ENCODE measurements at regions not wholly inside any gene's neighbourhood (a gene's known extent, or its start where the extent isn't known, plus 50 kb on each side); places are given as distances from the start of the nearest gene placed in this dataset.
A peak's percentile ranks its signal among the peaks of the same experiment; 100 is the strongest.

DNA sequence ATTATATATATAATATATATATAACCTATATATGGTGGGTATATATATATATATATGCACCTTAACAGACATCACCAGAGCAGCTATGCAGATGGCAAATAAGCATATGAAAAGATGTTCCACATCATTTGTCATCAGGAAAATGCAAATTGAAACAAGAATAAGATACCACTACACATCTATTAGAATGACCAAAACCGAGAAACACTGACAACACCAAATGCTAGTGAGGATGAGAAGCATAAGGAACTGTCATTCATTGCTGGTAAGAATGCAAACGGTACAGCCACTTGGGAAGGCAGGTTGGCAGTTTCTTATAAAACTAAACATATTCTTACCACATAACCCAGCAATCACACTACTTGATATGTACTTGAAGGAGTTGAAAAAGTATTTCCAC lies 219.8 kb upstream of the PRMT6 start:
- no peak for DNase-seq
- ATAC-seq (ENCODE audit: low FRiP score): no peak
- intact Hi-C loops (cut with DNase I): no loop called here
- no peaks in the 10 kb centered on the region for H3K27me3 ChIP-seq (ENCODE audit: control insufficient read depth in 1 of 2, insufficient read depth in 2 of 2, low read length in 1 of 2)
- H3K9me3 ChIP-seq (ENCODE audit: control insufficient read depth, low read length): no peaks in the 10 kb centered on the region
- H3K4me3 ChIP-seq (ENCODE audit: low read length in 2 of 2): no peak overlapping the region
- no peaks in the 10 kb centered on the region for H3K4me1 ChIP-seq (ENCODE audit: control insufficient read depth in 1 of 2, insufficient read depth in 2 of 2, low read length in 2 of 2)
- H3K36me3 ChIP-seq (ENCODE audit: control insufficient read depth in 1 of 2, insufficient read depth in 2 of 2, low read length in 1 of 2): no peaks in the 10 kb centered on the region
- no peak overlapping the region for H3K27ac ChIP-seq (ENCODE audit: low read depth in 1 of 2, low read length in 2 of 2)
- WGBS, 2 donors: 65 to 67% methylated on average over 2 of the region's 2 CpGs

DNA sequence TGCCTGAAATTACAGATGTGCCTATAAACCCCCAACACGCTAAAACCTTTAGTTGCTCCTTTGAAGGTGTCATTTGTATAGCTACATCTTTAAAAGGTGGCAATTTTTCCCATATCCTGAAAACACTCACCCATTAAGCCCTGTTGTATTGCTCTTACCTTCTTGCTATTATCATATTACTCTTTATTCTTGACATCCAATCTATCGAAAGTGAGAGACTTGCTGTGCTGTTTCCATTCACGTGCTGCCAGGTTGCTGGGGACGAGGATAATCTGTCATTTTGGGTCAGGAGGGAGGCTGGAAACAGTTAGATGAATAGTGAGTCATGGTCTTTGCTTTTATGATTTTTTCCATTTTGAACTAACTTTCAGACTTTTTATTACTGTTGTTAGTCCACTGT lies 213.0 kb upstream of the PRMT6 start:
- 34 to 48% methylated on average over 3 to 4 of the region's 4 CpGs for WGBS, 2 donors
- intact Hi-C loops (cut with DNase I): no loop called here
- H3K4me1 ChIP-seq (ENCODE audit: control insufficient read depth in 1 of 2, insufficient read depth in 2 of 2, low read length in 2 of 2): no peaks in the 10 kb centered on the region
- no peaks in the 10 kb centered on the region for H3K27me3 ChIP-seq (ENCODE audit: control insufficient read depth in 1 of 2, insufficient read depth in 2 of 2, low read length in 1 of 2)
- DNase-seq: no peak
- no peaks in the 10 kb centered on the region for H3K9me3 ChIP-seq (ENCODE audit: control insufficient read depth, low read length)
- no peak overlapping the region for H3K4me3 ChIP-seq (ENCODE audit: low read length in 2 of 2)
- no peak for ATAC-seq (ENCODE audit: low FRiP score)
- no peaks in the 10 kb centered on the region for H3K36me3 ChIP-seq (ENCODE audit: control insufficient read depth in 1 of 2, insufficient read depth in 2 of 2, low read length in 1 of 2)
- no peak overlapping the region for H3K27ac ChIP-seq (ENCODE audit: low read depth in 1 of 2, low read length in 2 of 2)

DNA sequence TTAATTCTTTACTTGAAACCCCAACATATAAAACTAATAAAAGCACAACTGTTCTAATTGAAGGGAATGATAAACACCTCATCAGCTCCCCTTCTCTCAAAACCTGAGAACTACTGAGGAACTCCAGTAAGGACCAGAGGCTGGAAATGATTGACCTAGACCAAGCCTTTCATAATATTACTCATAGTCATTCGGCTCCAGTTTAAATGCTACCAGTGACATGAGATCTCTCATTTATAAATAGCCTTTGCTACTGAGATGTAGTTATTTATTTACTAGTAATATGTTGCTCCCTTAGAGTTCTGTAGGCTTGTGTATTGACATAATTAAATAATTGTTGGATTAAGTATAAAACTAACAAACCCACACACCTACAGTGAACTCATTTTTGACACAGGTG lies 209.8 kb upstream of the PRMT6 start:
- WGBS, 2 donors: 82 to 87% methylated on average over 1 of the region's 1 CpG
- no peaks in the 10 kb centered on the region for H3K9me3 ChIP-seq (ENCODE audit: control insufficient read depth, low read length)
- ATAC-seq (ENCODE audit: low FRiP score) (no peak), DNase-seq (no peak)
- no peaks in the 10 kb centered on the region for H3K36me3 ChIP-seq (ENCODE audit: control insufficient read depth in 1 of 2, insufficient read depth in 2 of 2, low read length in 1 of 2)
- no peak overlapping the region for H3K27ac ChIP-seq (ENCODE audit: low read depth in 1 of 2, low read length in 2 of 2)
- no peaks in the 10 kb centered on the region for H3K4me1 ChIP-seq (ENCODE audit: control insufficient read depth in 1 of 2, insufficient read depth in 2 of 2, low read length in 2 of 2)
- no peak overlapping the region for H3K4me3 ChIP-seq (ENCODE audit: low read length in 2 of 2)
- H3K27me3 ChIP-seq (ENCODE audit: control insufficient read depth in 1 of 2, insufficient read depth in 2 of 2, low read length in 1 of 2): no peaks in the 10 kb centered on the region
- intact Hi-C loops (cut with DNase I): no loop called here

DNA sequence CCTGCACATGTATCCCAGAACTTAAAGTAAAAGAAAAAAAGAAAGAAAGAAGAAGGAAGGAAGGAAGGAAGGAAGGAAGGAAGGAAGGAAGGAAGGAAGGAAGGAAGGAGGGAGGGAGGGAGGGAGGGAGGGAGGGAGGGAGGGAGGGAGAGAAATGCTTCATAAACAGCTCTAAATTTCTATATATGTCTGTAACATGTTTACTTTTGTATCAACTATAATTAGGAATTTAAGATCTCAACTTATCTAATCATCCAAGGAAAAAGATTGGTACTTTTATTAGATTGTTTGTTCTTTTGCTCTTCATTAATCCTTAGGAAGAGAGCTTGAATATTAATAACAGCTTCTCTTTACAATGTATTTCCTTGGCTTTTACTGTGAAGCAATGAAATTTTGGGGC lies 195.4 kb upstream of the PRMT6 start:
- intact Hi-C loops (cut with DNase I): no loop called here
- DNase-seq (no peak), ATAC-seq (ENCODE audit: low FRiP score) (no peak)

DNA sequence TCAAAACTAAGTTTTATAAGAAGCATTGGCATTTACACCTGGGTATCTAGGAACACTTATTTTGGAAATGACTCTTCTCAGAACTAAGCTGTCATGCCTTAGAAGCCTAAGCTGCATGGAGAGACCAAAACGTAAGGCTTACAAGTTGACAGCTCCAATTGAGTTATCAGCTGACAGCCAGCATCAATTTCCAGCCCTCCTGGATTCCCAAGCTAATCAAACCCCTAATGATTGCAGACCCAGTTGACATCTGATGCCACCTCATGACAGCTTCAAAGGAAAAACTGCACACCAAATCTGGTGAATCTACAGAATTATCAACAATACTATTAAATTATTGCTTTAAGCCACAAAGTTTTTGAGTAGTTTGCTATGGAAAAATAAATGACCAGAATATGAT lies 187.6 kb upstream of the PRMT6 start:
- Histone ChIP-seq H3K4me3 (ENCODE audit: low read length in 2 of 2) (no peak overlapping the region), H3K36me3 (ENCODE audit: control insufficient read depth in 1 of 2, insufficient read depth in 2 of 2, low read length in 1 of 2) (no peaks in the 10 kb centered on the region), H3K27me3 (ENCODE audit: control insufficient read depth in 1 of 2, insufficient read depth in 2 of 2, low read length in 1 of 2) (peaks cover 0 to 2% of the 10 kb centered on the region in 2 donors), H3K9me3 (ENCODE audit: control insufficient read depth, low read length) (no peaks in the 10 kb centered on the region), H3K27ac (ENCODE audit: low read depth in 1 of 2, low read length in 2 of 2) (no peak overlapping the region), H3K4me1 (ENCODE audit: control insufficient read depth in 1 of 2, insufficient read depth in 2 of 2, low read length in 2 of 2) (no peaks in the 10 kb centered on the region)
- intact Hi-C loops (cut with DNase I): no loop called here
- DNase-seq: no peak
- WGBS, 2 donors: 38 to 62% methylated on average over 1 of the region's 1 CpG
- no peak for ATAC-seq (ENCODE audit: low FRiP score)

More for the DNA sequence above, 195.4 kb upstream of the PRMT6 start:
- Histone ChIP-seq H3K27ac (ENCODE audit: low read depth in 1 of 2, low read length in 2 of 2) (no peak overlapping the region), H3K4me3 (ENCODE audit: low read length in 2 of 2) (no peak overlapping the region), H3K36me3 (ENCODE audit: control insufficient read depth in 1 of 2, insufficient read depth in 2 of 2, low read length in 1 of 2) (no peaks in the 10 kb centered on the region), H3K4me1 (ENCODE audit: control insufficient read depth in 1 of 2, insufficient read depth in 2 of 2, low read length in 2 of 2) (no peaks in the 10 kb centered on the region), H3K9me3 (ENCODE audit: control insufficient read depth, low read length) (no peaks in the 10 kb centered on the region), H3K27me3 (ENCODE audit: control insufficient read depth in 1 of 2, insufficient read depth in 2 of 2, low read length in 1 of 2) (no peaks in the 10 kb centered on the region)

DNA sequence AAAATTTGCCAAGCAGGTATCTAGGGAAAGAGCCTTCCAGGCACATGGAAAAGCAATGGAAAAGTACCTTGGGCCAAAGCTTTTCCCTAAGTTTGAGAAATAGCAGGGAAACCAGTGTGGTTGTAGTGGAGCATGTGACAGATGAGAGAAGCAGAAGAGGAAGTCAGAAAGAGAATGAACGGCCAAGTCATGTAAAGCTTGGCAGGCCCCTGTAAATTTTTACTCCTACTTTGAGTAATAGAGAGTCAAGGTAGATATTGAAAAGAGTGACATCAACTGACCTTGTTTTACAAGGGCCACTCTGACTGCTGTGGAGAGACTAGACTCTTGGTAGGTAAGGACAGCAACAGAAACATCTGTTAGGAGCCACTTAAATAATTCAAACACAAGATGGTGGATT lies 180.9 kb upstream of the PRMT6 start:
- intact Hi-C loops (cut with DNase I): no loop called here
- DNase-seq: no peak
- Histone ChIP-seq H3K27me3 (ENCODE audit: control insufficient read depth in 1 of 2, insufficient read depth in 2 of 2, low read length in 1 of 2) (no peaks in the 10 kb centered on the region), H3K9me3 (ENCODE audit: control insufficient read depth, low read length) (peaks cover 2% of the 10 kb centered on the region), H3K4me1 (ENCODE audit: control insufficient read depth in 1 of 2, insufficient read depth in 2 of 2, low read length in 2 of 2) (no peaks in the 10 kb centered on the region), H3K27ac (ENCODE audit: low read depth in 1 of 2, low read length in 2 of 2) (no peak overlapping the region), H3K4me3 (ENCODE audit: low read length in 2 of 2) (no peak overlapping the region), H3K36me3 (ENCODE audit: control insufficient read depth in 1 of 2, insufficient read depth in 2 of 2, low read length in 1 of 2) (no peaks in the 10 kb centered on the region)
- no peak for ATAC-seq (ENCODE audit: low FRiP score)
- 1 to 68% methylated on average over 1 of the region's 1 CpG for WGBS, 2 donors

DNA sequence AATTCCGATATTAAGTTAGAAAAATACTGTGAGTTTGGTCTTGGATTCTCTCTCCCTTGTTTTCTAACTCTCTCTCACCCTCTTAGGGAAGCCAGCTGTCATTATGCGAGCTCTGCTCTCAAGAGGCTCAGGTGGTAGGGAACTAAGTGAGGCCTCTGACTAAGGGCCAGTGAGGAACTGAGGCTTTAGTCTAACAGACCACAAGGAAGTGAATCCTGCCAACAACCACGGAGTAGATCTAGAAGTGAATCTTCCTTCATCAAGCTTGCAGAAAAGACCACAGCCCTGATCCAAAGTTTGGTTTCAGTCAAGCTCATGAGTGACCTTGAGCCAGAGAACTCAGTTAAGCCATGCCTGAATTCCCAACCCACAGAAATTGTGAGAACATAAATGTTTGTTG lies 180.1 kb upstream of the PRMT6 start:
- ATAC-seq (ENCODE audit: low FRiP score) (no peak), DNase-seq (no peak)
- H3K27ac ChIP-seq (ENCODE audit: low read depth in 1 of 2, low read length in 2 of 2): no peak overlapping the region
- H3K36me3 ChIP-seq (ENCODE audit: control insufficient read depth in 1 of 2, insufficient read depth in 2 of 2, low read length in 1 of 2): no peaks in the 10 kb centered on the region
- 58 to 76% methylated on average over 3 of the region's 3 CpGs for WGBS, 2 donors
- intact Hi-C loops (cut with DNase I): no loop called here
- H3K4me1 ChIP-seq (ENCODE audit: control insufficient read depth in 1 of 2, insufficient read depth in 2 of 2, low read length in 2 of 2): no peaks in the 10 kb centered on the region
- H3K4me3 ChIP-seq (ENCODE audit: low read length in 2 of 2): no peak overlapping the region
- H3K9me3 ChIP-seq (ENCODE audit: control insufficient read depth, low read length): peaks cover 2% of the 10 kb centered on the region
- H3K27me3 ChIP-seq (ENCODE audit: control insufficient read depth in 1 of 2, insufficient read depth in 2 of 2, low read length in 1 of 2): no peaks in the 10 kb centered on the region

DNA sequence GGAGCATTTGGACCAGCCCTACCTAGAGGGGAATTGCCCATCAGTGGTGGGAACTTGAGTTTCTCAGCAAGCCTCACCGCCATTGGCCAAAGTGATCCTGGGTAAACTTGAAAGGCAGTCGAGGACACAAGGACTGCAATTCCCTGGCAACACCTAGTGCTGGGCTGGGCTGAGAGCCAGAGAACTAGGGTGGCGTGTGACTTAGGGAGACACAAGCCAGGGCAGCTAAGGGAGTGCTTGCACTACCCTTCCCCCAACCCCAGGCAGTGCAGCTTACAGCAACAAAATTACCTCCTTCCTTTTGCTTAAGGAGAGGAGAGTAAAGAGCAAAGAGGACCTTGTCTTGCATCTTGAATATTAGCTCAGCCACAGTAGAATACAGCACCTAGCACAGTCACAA lies 176.9 kb upstream of the PRMT6 start:
- ATAC-seq (ENCODE audit: low FRiP score) (peak; percentile 63), DNase-seq (no peak)
- WGBS, 2 donors: 35 to 37% methylated on average over 3 of the region's 3 CpGs
- Histone ChIP-seq H3K27me3 (ENCODE audit: control insufficient read depth in 1 of 2, insufficient read depth in 2 of 2, low read length in 1 of 2) (no peaks in the 10 kb centered on the region), H3K9me3 (ENCODE audit: control insufficient read depth, low read length) (peaks cover 2% of the 10 kb centered on the region), H3K27ac (ENCODE audit: low read depth in 1 of 2, low read length in 2 of 2) (no peak overlapping the region), H3K4me3 (ENCODE audit: low read length in 2 of 2) (no peak overlapping the region), H3K36me3 (ENCODE audit: control insufficient read depth in 1 of 2, insufficient read depth in 2 of 2, low read length in 1 of 2) (no peaks in the 10 kb centered on the region), H3K4me1 (ENCODE audit: control insufficient read depth in 1 of 2, insufficient read depth in 2 of 2, low read length in 2 of 2) (no peaks in the 10 kb centered on the region)
- intact Hi-C loops (cut with DNase I): no loop called here

DNA sequence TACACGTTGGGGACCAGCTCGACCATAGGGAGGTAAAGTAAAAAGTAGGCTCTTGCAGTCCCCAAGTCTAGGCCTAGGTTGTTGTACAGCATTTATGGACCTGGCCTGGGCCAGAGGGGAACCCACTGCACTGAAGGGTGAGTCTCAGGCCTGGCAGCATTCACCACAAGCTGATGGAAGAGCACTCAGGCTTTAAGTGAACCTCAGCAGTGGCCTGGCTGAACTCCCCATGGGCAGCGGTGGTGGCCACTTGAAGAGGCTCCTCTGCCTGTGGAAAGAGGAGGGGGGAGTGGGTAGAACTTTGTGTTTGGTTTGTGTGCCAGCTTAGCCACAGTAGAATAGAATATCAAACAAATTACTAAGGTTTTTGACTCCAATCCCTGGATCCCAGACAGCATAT lies 176.2 kb upstream of the PRMT6 start:
- Histone ChIP-seq H3K27ac (ENCODE audit: low read depth in 1 of 2, low read length in 2 of 2) (no peak overlapping the region), H3K9me3 (ENCODE audit: control insufficient read depth, low read length) (peaks cover 2% of the 10 kb centered on the region), H3K27me3 (ENCODE audit: control insufficient read depth in 1 of 2, insufficient read depth in 2 of 2, low read length in 1 of 2) (no peaks in the 10 kb centered on the region), H3K36me3 (ENCODE audit: control insufficient read depth in 1 of 2, insufficient read depth in 2 of 2, low read length in 1 of 2) (no peaks in the 10 kb centered on the region), H3K4me1 (ENCODE audit: control insufficient read depth in 1 of 2, insufficient read depth in 2 of 2, low read length in 2 of 2) (no peaks in the 10 kb centered on the region), H3K4me3 (ENCODE audit: low read length in 2 of 2) (no peak overlapping the region)
- DNase-seq: no peak
- peak; percentile 26 for ATAC-seq (ENCODE audit: low FRiP score)
- intact Hi-C loops (cut with DNase I): no loop called here
- WGBS, 2 donors: 71 to 77% methylated on average over 3 of the region's 3 CpGs

DNA sequence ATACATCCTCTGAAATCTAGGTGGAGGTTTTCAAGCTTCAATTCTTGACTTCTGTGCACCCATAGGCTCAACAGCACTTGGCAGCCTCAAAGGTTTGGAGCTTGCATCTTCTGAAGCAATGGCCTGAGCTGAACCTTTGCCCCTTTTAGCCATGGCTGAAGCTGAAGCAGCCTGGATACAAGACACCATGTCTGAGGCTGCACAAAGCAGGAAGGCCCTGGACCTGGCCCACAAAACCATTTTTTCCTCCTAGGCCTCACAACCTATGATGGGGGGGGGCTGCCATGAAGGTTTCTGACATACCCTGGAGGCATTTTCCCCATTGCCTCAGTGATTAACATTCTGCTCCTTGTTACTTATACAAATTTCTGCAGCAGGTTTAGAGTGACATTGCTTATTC lies 173.3 kb upstream of the PRMT6 start:
- DNase-seq: no peak
- Histone ChIP-seq H3K36me3 (ENCODE audit: control insufficient read depth in 1 of 2, insufficient read depth in 2 of 2, low read length in 1 of 2) (no peaks in the 10 kb centered on the region), H3K4me1 (ENCODE audit: control insufficient read depth in 1 of 2, insufficient read depth in 2 of 2, low read length in 2 of 2) (no peaks in the 10 kb centered on the region), H3K9me3 (ENCODE audit: control insufficient read depth, low read length) (peaks cover 2% of the 10 kb centered on the region), H3K4me3 (ENCODE audit: low read length in 2 of 2) (no peak overlapping the region), H3K27me3 (ENCODE audit: control insufficient read depth in 1 of 2, insufficient read depth in 2 of 2, low read length in 1 of 2) (no peaks in the 10 kb centered on the region), H3K27ac (ENCODE audit: low read depth in 1 of 2, low read length in 2 of 2) (no peak overlapping the region)
- intact Hi-C loops (cut with DNase I): no loop called here
- ATAC-seq (ENCODE audit: low FRiP score): no peak
